Body of pancreas (tissue), 4 donors: ENCODE measurements at regions not wholly inside any gene's neighbourhood (a gene's known extent, or its start where the extent isn't known, plus 50 kb on each side); places are given as distances from the start of the nearest gene placed in this dataset.

Source experiments
- POLR2A ChIP-seq, 3 donors: fragments of 450-650 bp; IDR thresholded peaks; one replicate each; pipeline ENCODE4 v1.6.1; 2016; ENCODE audit warnings: antibody characterized with exemption in 3 of 3, mild to moderate bottlenecking in 2 of 3
- TF ChIP-seq, protein P1 (sequence below), 7 experiments: fragments of 450-650 bp in 4 of 7; fragments of 200-600 bp in 3 of 7; sonication (generic) in 3 of 7; IDR thresholded peaks; one replicate each; pipeline ENCODE4 v1.5.1; 2016 to 2019; ENCODE audit warnings: antibody characterized with exemption in 7 of 7

DNA sequence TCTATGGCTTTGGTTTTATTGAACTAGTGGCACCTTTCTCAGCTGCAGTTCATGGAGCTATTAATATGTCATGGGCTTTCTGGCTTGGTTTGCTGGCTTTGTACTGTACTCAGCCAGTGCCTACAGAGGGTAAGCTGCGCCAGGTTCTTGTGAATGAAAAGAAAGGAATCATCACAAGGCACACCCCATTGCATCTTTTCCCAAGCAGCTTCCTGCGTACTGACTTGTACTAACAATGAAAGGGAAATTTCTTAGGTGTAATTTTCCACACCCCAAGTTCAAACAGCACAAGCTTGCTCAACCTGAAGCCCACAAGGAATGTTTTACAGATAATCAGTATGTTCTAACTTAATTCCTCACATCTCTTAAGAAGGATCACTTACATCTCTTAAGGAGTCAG lies 78.0 kb upstream of the TNFSF18 start:
- TF ChIP-seq, protein P1, sequence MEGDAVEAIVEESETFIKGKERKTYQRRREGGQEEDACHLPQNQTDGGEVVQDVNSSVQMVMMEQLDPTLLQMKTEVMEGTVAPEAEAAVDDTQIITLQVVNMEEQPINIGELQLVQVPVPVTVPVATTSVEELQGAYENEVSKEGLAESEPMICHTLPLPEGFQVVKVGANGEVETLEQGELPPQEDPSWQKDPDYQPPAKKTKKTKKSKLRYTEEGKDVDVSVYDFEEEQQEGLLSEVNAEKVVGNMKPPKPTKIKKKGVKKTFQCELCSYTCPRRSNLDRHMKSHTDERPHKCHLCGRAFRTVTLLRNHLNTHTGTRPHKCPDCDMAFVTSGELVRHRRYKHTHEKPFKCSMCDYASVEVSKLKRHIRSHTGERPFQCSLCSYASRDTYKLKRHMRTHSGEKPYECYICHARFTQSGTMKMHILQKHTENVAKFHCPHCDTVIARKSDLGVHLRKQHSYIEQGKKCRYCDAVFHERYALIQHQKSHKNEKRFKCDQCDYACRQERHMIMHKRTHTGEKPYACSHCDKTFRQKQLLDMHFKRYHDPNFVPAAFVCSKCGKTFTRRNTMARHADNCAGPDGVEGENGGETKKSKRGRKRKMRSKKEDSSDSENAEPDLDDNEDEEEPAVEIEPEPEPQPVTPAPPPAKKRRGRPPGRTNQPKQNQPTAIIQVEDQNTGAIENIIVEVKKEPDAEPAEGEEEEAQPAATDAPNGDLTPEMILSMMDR (IDR thresholded peaks at IDR 0.05), result no peak
- TF ChIP-seq POLR2A (IDR thresholded peaks at IDR 0.05), result no peak
